B cell (primary cell): ENCODE measurements at regions not wholly inside any gene's neighbourhood (a gene's known extent, or its start where the extent isn't known, plus 50 kb on each side); places are given as distances from the start of the nearest gene placed in this dataset.

Experiments
- CTCF ChIP-seq: fragments of 200-600 bp; IDR thresholded peaks from one replicate; pipeline ENCODE4 v1.8.0; 2022; ENCODE audit warnings: antibody characterized with exemption, mild to moderate bottlenecking
- EZH2 ChIP-seq: IDR thresholded peaks from 2 replicates; pipeline ENCODE4 v1.6.1; 2012; ENCODE audit warnings: borderline replicate concordance, low read depth, mild to moderate bottlenecking, moderate library complexity, low read length; ENCODE audit not compliant: insufficient read depth, poor library complexity, severe bottlenecking

DNA sequence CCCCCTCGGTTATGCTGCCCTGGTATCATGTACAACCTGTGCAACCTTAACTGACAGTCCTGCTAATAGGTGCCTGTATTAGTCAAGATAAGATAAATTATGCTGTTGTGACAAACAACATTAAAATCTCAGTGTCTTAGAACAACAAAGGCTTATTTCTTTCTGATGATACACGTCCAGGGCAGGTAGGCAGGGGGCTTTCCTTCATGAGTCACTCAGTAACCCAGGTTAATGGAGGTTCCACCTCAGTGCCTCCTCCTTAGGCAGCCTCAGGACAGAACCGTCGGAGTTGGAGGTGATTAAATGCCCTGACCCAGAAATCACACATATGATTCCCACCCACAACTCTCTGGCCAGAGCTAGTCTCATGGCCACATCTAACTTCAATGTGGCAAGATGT, 94.6 kb upstream of the CASZ1 start:
- TF ChIP-seq EZH2, result no peak
- TF ChIP-seq CTCF, result no peak
